ENCODE measurements at regions not wholly inside any gene's neighbourhood (a gene's known extent, or its start where the extent isn't known, plus 50 kb on each side); places are given as distances from the start of the nearest gene placed in this dataset.

GRCh38 chr21:23017989-23018388 is 2019.8 kb downstream of the NCAM2 start:
- Histone ChIP-seq H3K4me1 (ENCODE audit: control insufficient read depth in 5 of 5, insufficient read depth in 5 of 5, low read length in 5 of 5) (no peaks in the 10 kb centered on the region), H3K36me3 (ENCODE audit: control insufficient read depth in 4 of 4, insufficient read depth in 4 of 4, low read length in 4 of 4) (no peaks in the 10 kb centered on the region), H3K27me3 (ENCODE audit: control insufficient read depth in 3 of 3, insufficient read depth in 3 of 3, low read length in 2 of 3) (no peaks in the 10 kb centered on the region), H3K9me3 (ENCODE audit: control insufficient read depth in 4 of 4, insufficient read depth in 3 of 4, low read length in 3 of 4) (no peaks in the 10 kb centered on the region), H3K27ac (ENCODE audit: low read depth in 1 of 2, low read length in 1 of 2) (no peak overlapping the region), H3K9ac (ENCODE audit: insufficient read depth in 1 of 2, low read length in 2 of 2) (no peak overlapping the region), H3K4me3 (no peak overlapping the region)
- ATAC-seq (ENCODE audit: insufficient read depth, low FRiP score) (no peak), DNase-seq (no peak)
- TF ChIP-seq, protein P1, sequence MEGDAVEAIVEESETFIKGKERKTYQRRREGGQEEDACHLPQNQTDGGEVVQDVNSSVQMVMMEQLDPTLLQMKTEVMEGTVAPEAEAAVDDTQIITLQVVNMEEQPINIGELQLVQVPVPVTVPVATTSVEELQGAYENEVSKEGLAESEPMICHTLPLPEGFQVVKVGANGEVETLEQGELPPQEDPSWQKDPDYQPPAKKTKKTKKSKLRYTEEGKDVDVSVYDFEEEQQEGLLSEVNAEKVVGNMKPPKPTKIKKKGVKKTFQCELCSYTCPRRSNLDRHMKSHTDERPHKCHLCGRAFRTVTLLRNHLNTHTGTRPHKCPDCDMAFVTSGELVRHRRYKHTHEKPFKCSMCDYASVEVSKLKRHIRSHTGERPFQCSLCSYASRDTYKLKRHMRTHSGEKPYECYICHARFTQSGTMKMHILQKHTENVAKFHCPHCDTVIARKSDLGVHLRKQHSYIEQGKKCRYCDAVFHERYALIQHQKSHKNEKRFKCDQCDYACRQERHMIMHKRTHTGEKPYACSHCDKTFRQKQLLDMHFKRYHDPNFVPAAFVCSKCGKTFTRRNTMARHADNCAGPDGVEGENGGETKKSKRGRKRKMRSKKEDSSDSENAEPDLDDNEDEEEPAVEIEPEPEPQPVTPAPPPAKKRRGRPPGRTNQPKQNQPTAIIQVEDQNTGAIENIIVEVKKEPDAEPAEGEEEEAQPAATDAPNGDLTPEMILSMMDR (IDR thresholded peaks at IDR 0.05; ENCODE audit: control extremely low read depth, extremely low read depth): no peak

DNA sequence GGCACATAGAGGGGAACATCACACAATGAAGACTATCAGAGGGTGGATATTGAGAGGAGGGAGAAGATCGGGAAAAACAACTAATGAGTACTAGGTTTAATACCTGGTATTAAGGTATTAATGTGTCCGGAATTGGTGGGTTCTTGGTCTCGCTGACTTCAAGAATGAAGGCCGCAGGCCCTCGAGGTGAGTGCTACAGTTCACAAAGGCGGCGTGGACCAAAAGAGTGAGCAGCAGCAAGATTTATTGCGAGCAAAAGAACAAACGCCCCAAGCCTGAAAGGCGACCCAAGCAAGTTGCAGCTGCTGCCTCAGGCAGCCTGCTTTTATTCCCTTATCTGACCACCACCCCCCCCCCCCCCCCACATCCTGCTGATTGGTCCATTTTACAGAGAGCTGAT is 2022.8 kb downstream of the NCAM2 start:
- TF ChIP-seq, protein P1 (IDR thresholded peaks at IDR 0.05; ENCODE audit: control extremely low read depth, extremely low read depth): no peak
- Histone ChIP-seq H3K27me3 (ENCODE audit: control insufficient read depth in 3 of 3, insufficient read depth in 3 of 3, low read length in 2 of 3) (no peaks in the 10 kb centered on the region), H3K4me3 (no peak overlapping the region), H3K4me1 (ENCODE audit: control insufficient read depth in 5 of 5, insufficient read depth in 5 of 5, low read length in 5 of 5) (no peaks in the 10 kb centered on the region), H3K9me3 (ENCODE audit: control insufficient read depth in 4 of 4, insufficient read depth in 3 of 4, low read length in 3 of 4) (no peaks in the 10 kb centered on the region), H3K9ac (ENCODE audit: insufficient read depth in 1 of 2, low read length in 2 of 2) (no peak overlapping the region), H3K27ac (ENCODE audit: low read depth in 1 of 2, low read length in 1 of 2) (no peak overlapping the region), H3K36me3 (ENCODE audit: control insufficient read depth in 4 of 4, insufficient read depth in 4 of 4, low read length in 4 of 4) (no peaks in the 10 kb centered on the region)
- ATAC-seq (ENCODE audit: insufficient read depth, low FRiP score): no peak
- DNase-seq: no peak
- WGBS, 2 donors: 91 to 92% methylated on average over 10 of the region's 10 CpGs

- WGBS, 2 donors: 94 to 95% methylated on average over 37 of the region's 37 CpGs
- no peaks in the 10 kb centered on the region for H3K9me3 ChIP-seq (ENCODE audit: control insufficient read depth in 4 of 4, insufficient read depth in 3 of 4, low read length in 3 of 4)
- ATAC-seq (ENCODE audit: insufficient read depth, low FRiP score) (no peak), DNase-seq (no peak)
- no peaks in the 10 kb centered on the region for H3K27me3 ChIP-seq (ENCODE audit: control insufficient read depth in 3 of 3, insufficient read depth in 3 of 3, low read length in 2 of 3)
- no peak overlapping the region for H3K9ac ChIP-seq (ENCODE audit: insufficient read depth in 1 of 2, low read length in 2 of 2)
- H3K27ac ChIP-seq (ENCODE audit: low read depth in 1 of 2, low read length in 1 of 2): no peak overlapping the region
- H3K4me3 ChIP-seq: no peak overlapping the region
- no peaks in the 10 kb centered on the region for H3K36me3 ChIP-seq (ENCODE audit: control insufficient read depth in 4 of 4, insufficient read depth in 4 of 4, low read length in 4 of 4)
- TF ChIP-seq, protein P1 (IDR thresholded peaks at IDR 0.05; ENCODE audit: control extremely low read depth, extremely low read depth): no peak
- H3K4me1 ChIP-seq (ENCODE audit: control insufficient read depth in 5 of 5, insufficient read depth in 5 of 5, low read length in 5 of 5): no peaks in the 10 kb centered on the region
These were observed 2023.3 kb downstream of the NCAM2 start for GRCh38 chr21:23021481-23021880.

- no peaks in the 10 kb centered on the region for H3K9me3 ChIP-seq (ENCODE audit: control insufficient read depth in 4 of 4, insufficient read depth in 3 of 4, low read length in 3 of 4)
- no peaks in the 10 kb centered on the region for H3K27me3 ChIP-seq (ENCODE audit: control insufficient read depth in 3 of 3, insufficient read depth in 3 of 3, low read length in 2 of 3)
- WGBS, 2 donors: 83 to 86% methylated on average over 2 of the region's 2 CpGs
- no peaks in the 10 kb centered on the region for H3K4me1 ChIP-seq (ENCODE audit: control insufficient read depth in 5 of 5, insufficient read depth in 5 of 5, low read length in 5 of 5)
- TF ChIP-seq, protein P1 (IDR thresholded peaks at IDR 0.05; ENCODE audit: control extremely low read depth, extremely low read depth): no peak
- ATAC-seq (ENCODE audit: insufficient read depth, low FRiP score): no peak
- H3K27ac ChIP-seq (ENCODE audit: low read depth in 1 of 2, low read length in 1 of 2): no peak overlapping the region
- no peak overlapping the region for H3K9ac ChIP-seq (ENCODE audit: insufficient read depth in 1 of 2, low read length in 2 of 2)
- no peaks in the 10 kb centered on the region for H3K36me3 ChIP-seq (ENCODE audit: control insufficient read depth in 4 of 4, insufficient read depth in 4 of 4, low read length in 4 of 4)
- no peak for DNase-seq
- H3K4me3 ChIP-seq: no peak overlapping the region
These were observed 2028.7 kb downstream of the NCAM2 start for GRCh38 chr21:23026878-23027277.

All from lung (tissue), 11 donors.